ENCODE measurements at regions not wholly inside any gene's neighbourhood (a gene's known extent, or its start where the extent isn't known, plus 50 kb on each side); places are given as distances from the start of the nearest gene placed in this dataset.

DNA sequence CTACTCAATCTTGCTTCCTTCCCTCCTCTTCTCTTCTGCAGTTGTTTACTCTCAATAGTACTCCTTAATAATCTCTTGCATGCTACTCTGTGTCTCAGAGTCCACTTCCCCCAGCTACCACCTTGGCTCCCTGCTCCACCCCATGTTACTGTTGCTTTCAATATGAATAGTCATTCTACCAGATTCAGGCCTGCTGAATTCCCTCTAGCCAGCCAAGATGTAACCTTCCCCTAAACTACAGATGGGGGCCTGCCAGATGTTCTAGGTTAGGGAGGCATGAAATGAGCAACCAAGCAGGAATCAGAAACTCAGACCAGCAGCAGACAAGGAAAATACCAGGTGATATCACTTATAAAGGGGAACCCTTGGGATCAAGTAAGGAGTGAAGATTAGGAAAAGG is 392.1 kb upstream of the DDHD1 start:
- no peak for DNase-seq
- peaks cover 0 to 3% (median 0%) of the 10 kb centered on the region in 3 donors for H3K4me1 ChIP-seq (ENCODE audit: control insufficient read depth in 2 of 3, insufficient read depth in 2 of 3, low read depth in 1 of 3, low read length in 3 of 3)
- H3K4me3 ChIP-seq (ENCODE audit: low read length in 3 of 3), result no peak overlapping the region
- TF ChIP-seq CTCF (IDR thresholded peaks at IDR 0.05; ENCODE audit: borderline replicate concordance, extremely low read depth, insufficient read depth), result no peak
- no peaks in the 10 kb centered on the region for H3K36me3 ChIP-seq (ENCODE audit: control insufficient read depth in 2 of 3, insufficient read depth in 3 of 3, low read length in 3 of 3)
- no peak for FAIRE-seq
- no peak overlapping the region for H3K9ac ChIP-seq (ENCODE audit: low read length in 3 of 3)
- no peaks in the 10 kb centered on the region for H3K9me3 ChIP-seq (ENCODE audit: control insufficient read depth in 2 of 3, insufficient read depth in 1 of 3, low read length in 3 of 3)
- H3K27me3 ChIP-seq (ENCODE audit: control insufficient read depth, insufficient read depth, low read length), result no peaks in the 10 kb centered on the region
- H3K27ac ChIP-seq (ENCODE audit: low read depth in 2 of 2, low read length in 2 of 2), result no peak overlapping the region
- intact Hi-C loops (cut with DNase I), result no loop called here

GRCh38 chr14:53542732-53543131 is 389.6 kb upstream of the DDHD1 start:
- Histone ChIP-seq H3K4me3 (ENCODE audit: low read length in 3 of 3) (no peak overlapping the region), H3K9me3 (ENCODE audit: control insufficient read depth in 2 of 3, insufficient read depth in 1 of 3, low read length in 3 of 3) (no peaks in the 10 kb centered on the region), H3K36me3 (ENCODE audit: control insufficient read depth in 2 of 3, insufficient read depth in 3 of 3, low read length in 3 of 3) (no peaks in the 10 kb centered on the region), H3K4me1 (ENCODE audit: control insufficient read depth in 2 of 3, insufficient read depth in 2 of 3, low read depth in 1 of 3, low read length in 3 of 3) (peaks cover 0 to 4% (median 3%) of the 10 kb centered on the region in 3 donors), H3K9ac (ENCODE audit: low read length in 3 of 3) (no peak overlapping the region), H3K27me3 (ENCODE audit: control insufficient read depth, insufficient read depth, low read length) (no peaks in the 10 kb centered on the region), H3K27ac (ENCODE audit: low read depth in 2 of 2, low read length in 2 of 2) (no peak overlapping the region)
- DNase-seq (peak in 4 of 5 donors; percentile 62 to 89 (median 78)), FAIRE-seq (no peak)
- no peak for TF ChIP-seq CTCF (IDR thresholded peaks at IDR 0.05; ENCODE audit: borderline replicate concordance, extremely low read depth, insufficient read depth)
- intact Hi-C loops (cut with DNase I), result no loop called here

DNA sequence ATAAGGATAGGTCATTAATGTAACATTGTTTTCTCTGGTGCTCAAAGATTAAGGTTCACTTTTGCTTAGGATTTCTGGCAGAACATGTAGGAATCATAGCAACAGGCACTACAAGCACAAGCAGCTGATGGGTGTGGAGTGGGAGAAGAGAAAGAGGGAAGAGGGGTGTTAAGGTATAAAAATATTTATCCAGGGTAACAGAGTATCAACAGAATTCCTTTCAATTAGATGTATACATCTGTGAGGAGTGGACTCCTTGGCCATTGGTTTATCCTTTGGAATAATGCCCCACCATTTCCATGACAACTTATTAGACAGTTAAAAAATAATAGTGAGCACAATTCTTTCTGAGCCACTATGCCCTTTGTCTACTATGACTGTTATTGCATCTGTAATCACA is 388.3 kb upstream of the DDHD1 start:
- Histone ChIP-seq H3K9me3 (ENCODE audit: control insufficient read depth in 2 of 3, insufficient read depth in 1 of 3, low read length in 3 of 3) (no peaks in the 10 kb centered on the region), H3K4me1 (ENCODE audit: control insufficient read depth in 2 of 3, insufficient read depth in 2 of 3, low read depth in 1 of 3, low read length in 3 of 3) (peaks cover 0 to 4% (median 3%) of the 10 kb centered on the region in 3 donors), H3K4me3 (ENCODE audit: low read length in 3 of 3) (no peak overlapping the region), H3K27ac (ENCODE audit: low read depth in 2 of 2, low read length in 2 of 2) (no peak overlapping the region), H3K9ac (ENCODE audit: low read length in 3 of 3) (no peak overlapping the region), H3K36me3 (ENCODE audit: control insufficient read depth in 2 of 3, insufficient read depth in 3 of 3, low read length in 3 of 3) (no peaks in the 10 kb centered on the region), H3K27me3 (ENCODE audit: control insufficient read depth, insufficient read depth, low read length) (no peaks in the 10 kb centered on the region)
- no peak for TF ChIP-seq CTCF (IDR thresholded peaks at IDR 0.05; ENCODE audit: borderline replicate concordance, extremely low read depth, insufficient read depth)
- no peak for DNase-seq
- intact Hi-C loops (cut with DNase I), result no loop called here
- no peak for FAIRE-seq
